MM.1S (cell line): ENCODE measurements at regions not wholly inside any gene's neighbourhood (a gene's known extent, or its start where the extent isn't known, plus 50 kb on each side); places are given as distances from the start of the nearest gene placed in this dataset.

ENCODE experiments used
- DNase-seq: peaks from one replicate; pipeline ENCODE4 v3.0.0-alpha.2; 2015
- H2AFZ ChIP-seq: fragments of 300-600 bp; sonication (generic); 2 replicates; pipeline ENCODE4 v1.6.0; 2016; ENCODE audit warnings: antibody characterized with exemption, low read length
- H3F3A ChIP-seq: fragments of 300-600 bp; sonication (generic); 2 replicates; pipeline ENCODE4 v1.6.1; 2016; ENCODE audit warnings: mild to moderate bottlenecking, antibody characterized with exemption, low read length, moderate library complexity, mixed read lengths; ENCODE audit not compliant: insufficient read depth
- H3K27ac ChIP-seq: fragments of 300-600 bp; sonication (generic); 2 replicates; pipeline ENCODE4 v1.5.1; 2016; ENCODE audit warnings: mild to moderate bottlenecking, low read length
- H3K27me3 ChIP-seq: fragments of 300-600 bp; sonication (generic); replicated peaks from 2 replicates; pipeline ENCODE4 v1.6.0; 2016; ENCODE audit warnings: low read length; ENCODE audit not compliant: insufficient read depth
- H3K36me3 ChIP-seq: fragments of 300-600 bp; sonication (generic); replicated peaks from 2 replicates; pipeline ENCODE4 v1.6.1; 2016; ENCODE audit warnings: mild to moderate bottlenecking, low read length, mixed read lengths; ENCODE audit not compliant: insufficient read depth
- H3K4me1 ChIP-seq: fragments of 300-600 bp; sonication (generic); 2 replicates; pipeline ENCODE4 v1.6.1; 2016; ENCODE audit warnings: low read length, mixed read lengths
- H3K4me2 ChIP-seq: fragments of 300-600 bp; sonication (generic); 2 replicates; pipeline ENCODE4 v1.6.0; 2016; ENCODE audit warnings: low read depth, low read length
- H3K4me3 ChIP-seq: fragments of 300-600 bp; sonication (generic); 2 replicates; pipeline ENCODE4 v1.5.1; 2016; ENCODE audit warnings: low read length, mixed read lengths
- H3K79me2 ChIP-seq: fragments of 300-600 bp; sonication (generic); 2 replicates; pipeline ENCODE4 v1.6.1; 2016; ENCODE audit warnings: mixed run types, low read length, mixed read lengths
- H3K9ac ChIP-seq: fragments of 300-600 bp; sonication (generic); 2 replicates; pipeline ENCODE4 v1.6.1; 2016; ENCODE audit warnings: low read length, mixed read lengths
- H3K9me2 ChIP-seq: fragments of 300-600 bp; sonication (generic); replicated peaks from 2 replicates; pipeline ENCODE4 v1.6.1; 2016; ENCODE audit warnings: mild to moderate bottlenecking, low read length, mixed read lengths; ENCODE audit not compliant: insufficient read depth
- H3K9me3 ChIP-seq: fragments of 300-600 bp; sonication (generic); replicated peaks from 2 replicates; pipeline ENCODE4 v1.6.1; 2016; ENCODE audit warnings: mild to moderate bottlenecking, low read length, mixed read lengths; ENCODE audit not compliant: insufficient read depth
- H4K20me1 ChIP-seq: fragments of 300-600 bp; sonication (generic); 2 replicates; pipeline ENCODE4 v1.6.1; 2016; ENCODE audit warnings: mild to moderate bottlenecking, low read length, moderate library complexity, mixed read lengths; ENCODE audit not compliant: insufficient read depth
- EZH2 ChIP-seq: fragments of 300-600 bp; sonication (generic); optimal IDR thresholded peaks from 2 replicates; pipeline ENCODE3; 2017; ENCODE audit warnings: low read depth, mild to moderate bottlenecking, antibody characterized with exemption, low read length, mixed read lengths
- EZH2phosphoT487 ChIP-seq: fragments of 300-600 bp; sonication (generic); IDR thresholded peaks from 2 replicates; pipeline ENCODE4 v1.6.1; 2018; ENCODE audit warnings: antibody characterized with exemption, low read length
- TF ChIP-seq, protein P1 (sequence below): fragments of 300-600 bp; sonication (generic); IDR thresholded peaks from 2 replicates; pipeline ENCODE4 v1.5.1; 2016; ENCODE audit warnings: antibody characterized with exemption, low read length, mixed read lengths

DNA sequence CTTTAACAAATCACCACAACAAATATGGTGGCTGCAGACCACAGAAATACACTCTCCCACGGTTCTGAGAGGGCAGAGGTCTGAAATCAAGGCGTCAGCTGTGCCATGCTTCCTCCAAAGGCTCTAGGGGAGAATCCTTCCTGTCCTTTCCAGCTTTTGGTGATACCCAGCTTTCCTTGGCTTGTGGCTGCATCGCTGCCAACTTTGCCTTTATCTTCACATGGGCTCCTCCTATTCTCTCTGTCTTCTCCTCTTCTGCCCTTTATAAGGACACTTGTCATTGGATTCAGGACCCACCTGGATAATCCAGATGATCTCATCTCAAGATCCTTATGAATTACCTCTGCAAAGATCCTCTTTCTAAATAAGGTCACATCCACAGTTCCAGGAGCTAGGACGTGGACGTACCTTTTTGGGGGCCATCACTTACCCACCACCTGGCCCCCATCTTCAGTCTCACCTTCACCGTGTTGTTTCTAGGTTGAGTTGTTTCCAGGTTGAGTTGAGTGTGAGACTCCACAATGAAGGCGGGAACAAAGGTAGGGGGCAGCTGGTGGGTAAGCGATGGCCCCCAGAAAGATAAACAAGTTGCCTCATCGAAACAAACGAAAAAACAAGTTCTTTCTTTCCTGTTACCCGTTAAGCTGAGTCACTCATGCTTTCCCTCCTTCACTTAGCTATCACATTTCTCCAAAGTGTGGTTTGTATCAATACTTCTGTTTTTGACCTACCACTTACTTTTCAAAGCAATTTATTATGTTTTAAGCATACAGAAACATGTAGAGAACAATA lies 68.9 kb upstream of the SLC22A16 start:
- no peaks in the 10 kb centered on the region for H3K9me2 ChIP-seq
- no peak for TF ChIP-seq EZH2
- H3F3A ChIP-seq = no peaks in the 10 kb centered on the region
- H2AFZ ChIP-seq = peak overlapping the region; percentile 100
- 0 out of 2 replicates have a peak, but pooled peaks cover 7% of the 10 kb centered on the region for H3K4me1 ChIP-seq
- H3K36me3 ChIP-seq = no peaks in the 10 kb centered on the region
- H3K27me3 ChIP-seq = no peaks in the 10 kb centered on the region
- H3K9ac ChIP-seq = peak overlapping the region; percentile 61; the same call in 1 of the 2 replicates
- DNase-seq = no peak
- H4K20me1 ChIP-seq = no peaks in the 10 kb centered on the region
- no peak overlapping the region for H3K27ac ChIP-seq
- no peaks in the 10 kb centered on the region for H3K79me2 ChIP-seq
- no peaks in the 10 kb centered on the region for H3K9me3 ChIP-seq
- H3K4me3 ChIP-seq = peak overlapping the region; percentile 67
- H3K4me2 ChIP-seq = peak overlapping the region; percentile 97

DNA sequence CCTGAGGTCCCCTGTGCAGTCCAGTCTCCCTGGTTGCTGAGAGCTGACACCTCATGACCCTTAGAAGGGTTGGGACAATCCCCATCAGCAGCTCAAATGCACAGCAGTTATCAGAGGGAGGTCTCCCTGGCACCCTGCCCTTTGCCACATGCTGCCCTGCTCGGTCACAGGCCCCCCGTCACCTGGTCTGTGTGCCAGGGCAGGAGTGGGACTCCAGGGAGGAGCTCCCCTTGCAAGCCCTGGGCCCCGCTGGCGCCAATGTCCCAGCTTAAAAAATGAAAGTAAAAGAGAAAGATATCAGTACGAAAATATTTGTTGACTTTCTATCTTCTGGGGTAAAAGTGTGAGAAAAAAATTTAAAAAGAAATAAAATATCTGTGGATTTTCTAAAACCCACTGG lies 68.1 kb upstream of the SLC22A16 start:
- Histone ChIP-seq H3K9me3 (no peaks in the 10 kb centered on the region), H2AFZ (peak overlapping the region; percentile 100), H3K27me3 (no peaks in the 10 kb centered on the region), H3K4me1 (0 out of 2 replicates have a peak, but pooled peaks cover 7% of the 10 kb centered on the region), H3K9ac (peak overlapping the region; percentile 61), H3K4me3 (peak overlapping the region; percentile 67), H3K36me3 (no peaks in the 10 kb centered on the region), H3K4me2 (peak overlapping the region; percentile 97), H3K27ac (no peak overlapping the region), H3K79me2 (no peaks in the 10 kb centered on the region), H4K20me1 (no peaks in the 10 kb centered on the region), H3K9me2 (no peaks in the 10 kb centered on the region), H3F3A (no peaks in the 10 kb centered on the region)
- DNase-seq = peak; percentile 22
- TF ChIP-seq, protein P1, sequence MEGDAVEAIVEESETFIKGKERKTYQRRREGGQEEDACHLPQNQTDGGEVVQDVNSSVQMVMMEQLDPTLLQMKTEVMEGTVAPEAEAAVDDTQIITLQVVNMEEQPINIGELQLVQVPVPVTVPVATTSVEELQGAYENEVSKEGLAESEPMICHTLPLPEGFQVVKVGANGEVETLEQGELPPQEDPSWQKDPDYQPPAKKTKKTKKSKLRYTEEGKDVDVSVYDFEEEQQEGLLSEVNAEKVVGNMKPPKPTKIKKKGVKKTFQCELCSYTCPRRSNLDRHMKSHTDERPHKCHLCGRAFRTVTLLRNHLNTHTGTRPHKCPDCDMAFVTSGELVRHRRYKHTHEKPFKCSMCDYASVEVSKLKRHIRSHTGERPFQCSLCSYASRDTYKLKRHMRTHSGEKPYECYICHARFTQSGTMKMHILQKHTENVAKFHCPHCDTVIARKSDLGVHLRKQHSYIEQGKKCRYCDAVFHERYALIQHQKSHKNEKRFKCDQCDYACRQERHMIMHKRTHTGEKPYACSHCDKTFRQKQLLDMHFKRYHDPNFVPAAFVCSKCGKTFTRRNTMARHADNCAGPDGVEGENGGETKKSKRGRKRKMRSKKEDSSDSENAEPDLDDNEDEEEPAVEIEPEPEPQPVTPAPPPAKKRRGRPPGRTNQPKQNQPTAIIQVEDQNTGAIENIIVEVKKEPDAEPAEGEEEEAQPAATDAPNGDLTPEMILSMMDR = no peak
- TF ChIP-seq EZH2phosphoT487 (no peak), EZH2 (no peak)

DNA sequence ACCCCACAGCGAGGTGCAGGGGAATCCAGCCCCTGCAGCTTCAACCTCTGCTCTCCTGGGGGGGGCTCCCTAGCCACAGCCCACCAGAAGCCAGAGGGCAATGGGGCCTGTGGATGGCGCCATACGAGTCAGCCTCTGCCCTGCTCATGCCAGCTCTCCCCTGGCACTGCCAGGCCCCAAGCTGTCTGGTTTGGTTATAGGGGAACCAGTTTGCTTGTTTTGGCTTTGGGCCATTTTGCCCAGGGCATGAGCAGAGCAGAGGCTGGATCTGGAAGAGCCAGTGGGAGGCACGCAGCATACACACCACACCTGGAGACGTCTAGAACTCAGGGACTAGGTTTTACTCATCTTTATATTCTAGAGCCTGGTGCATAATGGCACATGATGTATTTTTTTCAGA lies 66.7 kb upstream of the SLC22A16 start:
- Histone ChIP-seq H3K9ac (no peak overlapping the region), H2AFZ (no peak overlapping the region), H3K4me3 (no peak overlapping the region), H4K20me1 (no peaks in the 10 kb centered on the region), H3K9me3 (no peaks in the 10 kb centered on the region), H3K9me2 (no peaks in the 10 kb centered on the region), H3K79me2 (no peaks in the 10 kb centered on the region), H3K4me1 (0 out of 2 replicates have a peak, but pooled peaks cover 7% of the 10 kb centered on the region), H3F3A (no peaks in the 10 kb centered on the region), H3K4me2 (no peak overlapping the region), H3K36me3 (no peaks in the 10 kb centered on the region), H3K27me3 (no peaks in the 10 kb centered on the region), H3K27ac (no peak overlapping the region)
- no peak for TF ChIP-seq EZH2phosphoT487
- no peak for TF ChIP-seq EZH2
- TF ChIP-seq, protein P1 = no peak
- DNase-seq = no peak
